Smooth muscle cell (in vitro differentiated cells): ENCODE measurements at regions not wholly inside any gene's neighbourhood (a gene's known extent, or its start where the extent isn't known, plus 50 kb on each side); places are given as distances from the start of the nearest gene placed in this dataset.
A peak's percentile ranks its signal among the peaks of the same experiment; 100 is the strongest.

Experiments
- DNase-seq: peaks from one replicate; lab custom pipeline; 2025; ENCODE audit not compliant: unreplicated experiment; lab: John Stamatoyannopoulos, UW
- H2AFZ ChIP-seq: fragments of 200-600 bp; sonication (generic); 2 replicates; pipeline ENCODE4 v1.6.0; 2016; ENCODE audit warnings: antibody characterized with exemption, low read depth, mild to moderate bottlenecking
- H3F3A ChIP-seq: fragments of 200-600 bp; sonication (generic); 2 replicates; pipeline ENCODE4 v1.6.0; 2017; ENCODE audit warnings: antibody characterized with exemption, low read depth
- H3K27ac ChIP-seq: fragments of 200-600 bp; sonication (generic); 2 replicates; pipeline ENCODE4 v1.5.1; 2016; ENCODE audit warnings: low read depth, mild to moderate bottlenecking
- H3K27me3 ChIP-seq: fragments of 200-600 bp; sonication (generic); 2 replicates; pipeline ENCODE4 v1.6.1; 2016; ENCODE audit warnings: low read depth, mild to moderate bottlenecking
- H3K36me3 ChIP-seq: fragments of 200-600 bp; sonication (generic); 2 replicates; pipeline ENCODE4 v1.5.1; 2016; ENCODE audit warnings: low read depth
- H3K4me1 ChIP-seq: fragments of 200-600 bp; sonication (generic); 2 replicates; pipeline ENCODE4 v1.5.1; 2016; ENCODE audit warnings: low read depth
- H3K4me2 ChIP-seq: fragments of 200-600 bp; sonication (generic); 2 replicates; pipeline ENCODE4 v1.6.0; 2016; ENCODE audit warnings: mild to moderate bottlenecking
- H3K4me3 ChIP-seq: fragments of 200-600 bp; sonication (generic); 2 replicates; pipeline ENCODE4 v1.5.1; 2016; ENCODE audit warnings: mild to moderate bottlenecking
- H3K79me2 ChIP-seq: fragments of 200-600 bp; sonication (generic); 2 replicates; pipeline ENCODE4 v1.6.0; 2016; ENCODE audit warnings: low read depth, mild to moderate bottlenecking
- H3K9ac ChIP-seq: fragments of 200-600 bp; sonication (generic); 2 replicates; pipeline ENCODE4 v1.6.0; 2016; ENCODE audit warnings: low read depth
- H3K9me3 ChIP-seq: fragments of 200-600 bp; sonication (generic); replicated peaks from 2 replicates; pipeline ENCODE4 v1.5.1; 2016; ENCODE audit warnings: low read depth
- H4K20me1 ChIP-seq: fragments of 200-600 bp; sonication (generic); 2 replicates; pipeline ENCODE4 v1.6.0; 2016; ENCODE audit warnings: low read depth
- CTCF ChIP-seq: fragments of 200-600 bp; sonication (generic); IDR thresholded peaks from 2 replicates; pipeline ENCODE4 v1.5.1; 2017; ENCODE audit warnings: borderline replicate concordance, mild to moderate bottlenecking, antibody characterized with exemption; ENCODE audit not compliant: insufficient read depth, poor library complexity, severe bottlenecking
- WGBS: methylation state at CpG from one replicate; pipeline ENCODE4 v1.1.7; 2016; ENCODE audit warnings: low lambda C conversion rate; 5-methylcytosine and 5-hydroxymethylcytosine counted together

- Histone ChIP-seq H3K4me2 (peak overlapping the region; percentile 14), H3K79me2 (no peaks in the 10 kb centered on the region), H3K36me3 (no peaks in the 10 kb centered on the region), H3K9ac (no peak overlapping the region), H3F3A (no peaks in the 10 kb centered on the region), H3K9me3 (no peaks in the 10 kb centered on the region), H3K4me1 (peaks cover 21% of the 10 kb centered on the region), H3K27ac (no peak overlapping the region), H3K4me3 (no peak overlapping the region), H4K20me1 (no peaks in the 10 kb centered on the region), H2AFZ (no peak overlapping the region), H3K27me3 (no peaks in the 10 kb centered on the region)
- no peak for TF ChIP-seq CTCF
- DNase-seq = no peak
- 33% methylated on average over 2 of the region's 2 CpGs for WGBS
Measured at GRCh38 chr4:156568484-156568883, 403.1 kb downstream of the PDGFC start.

DNA sequence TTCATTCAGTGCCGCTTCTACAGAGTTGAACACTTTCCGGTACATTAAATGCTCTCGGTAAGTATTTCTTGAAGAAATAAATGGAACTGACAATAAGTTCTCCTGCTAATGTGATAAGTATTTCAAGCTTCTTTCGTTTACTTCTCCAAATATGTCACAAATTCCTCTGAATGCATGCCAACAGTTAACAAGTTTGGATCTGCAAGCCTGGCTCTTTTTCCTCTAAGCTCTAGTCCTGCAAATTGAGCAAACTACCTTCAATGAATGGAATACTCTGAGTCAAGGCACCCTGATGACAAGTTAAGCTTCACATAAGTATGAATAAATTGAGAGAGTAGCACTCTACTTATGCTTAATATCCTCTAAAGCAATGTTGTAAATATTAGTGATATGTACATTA lies 403.6 kb downstream of the PDGFC start:
- no peaks in the 10 kb centered on the region for H3F3A ChIP-seq
- TF ChIP-seq CTCF = no peak

GRCh38 chr4:156560701-156561100 lies 410.9 kb downstream of the PDGFC start:
- Histone ChIP-seq H3K79me2 (no peaks in the 10 kb centered on the region), H3K27me3 (no peaks in the 10 kb centered on the region), H2AFZ (no peak overlapping the region), H3K27ac (no peak overlapping the region), H3K9me3 (no peaks in the 10 kb centered on the region), H3K36me3 (no peaks in the 10 kb centered on the region), H3K9ac (no peak overlapping the region), H3K4me2 (no peak overlapping the region), H3K4me1 (no peaks in the 10 kb centered on the region), H4K20me1 (no peaks in the 10 kb centered on the region), H3F3A (no peaks in the 10 kb centered on the region), H3K4me3 (no peak overlapping the region)
- WGBS = 96% methylated on average over 2 of the region's 2 CpGs
- TF ChIP-seq CTCF = no peak
- no peak for DNase-seq

More for the DNA sequence above, 403.6 kb downstream of the PDGFC start:
- H4K20me1 ChIP-seq = no peaks in the 10 kb centered on the region
- H3K9ac ChIP-seq = no peak overlapping the region
- H3K79me2 ChIP-seq = no peaks in the 10 kb centered on the region
- H2AFZ ChIP-seq = peak overlapping the region; percentile 66
- no peak overlapping the region for H3K4me3 ChIP-seq
- no peak overlapping the region for H3K27ac ChIP-seq
- no peaks in the 10 kb centered on the region for H3K36me3 ChIP-seq
- WGBS = 71% methylated on average over 4 of the region's 4 CpGs
- peak overlapping the region; percentile 14 for H3K4me2 ChIP-seq
- H3K27me3 ChIP-seq = no peaks in the 10 kb centered on the region
- H3K4me1 ChIP-seq = peaks cover 21% of the 10 kb centered on the region
- no peak for DNase-seq
- no peaks in the 10 kb centered on the region for H3K9me3 ChIP-seq

- TF ChIP-seq CTCF = no peak
- H3K4me1 ChIP-seq = no peaks in the 10 kb centered on the region
- DNase-seq = no peak
- WGBS = 55% methylated on average over 3 of the region's 3 CpGs
- no peaks in the 10 kb centered on the region for H3K36me3 ChIP-seq
- no peak overlapping the region for H3K27ac ChIP-seq
- no peak overlapping the region for H3K4me3 ChIP-seq
- H3K79me2 ChIP-seq = no peaks in the 10 kb centered on the region
- H3K9ac ChIP-seq = no peak overlapping the region
- H3K27me3 ChIP-seq = no peaks in the 10 kb centered on the region
- H3F3A ChIP-seq = no peaks in the 10 kb centered on the region
- H3K4me2 ChIP-seq = peak overlapping the region; percentile 15
- H3K9me3 ChIP-seq = no peaks in the 10 kb centered on the region
- H2AFZ ChIP-seq = peak overlapping the region; percentile 59
- H4K20me1 ChIP-seq = no peaks in the 10 kb centered on the region
Measured at GRCh38 chr4:156559346-156559745, 412.3 kb downstream of the PDGFC start.
